ENCODE measurements at regions not wholly inside any gene's neighbourhood (a gene's known extent, or its start where the extent isn't known, plus 50 kb on each side); places are given as distances from the start of the nearest gene placed in this dataset.
"Not testable (repeated sequence)": the region's sequence is repeated elsewhere in the genome, so short reads cannot be mapped to it uniquely, and the experiment has no call there.

GRCh38 chr4:20122198-20122988 lies 129.3 kb upstream of the SLIT2 start:
- no peak for DNase-seq

- DNase-seq = no peak
Observed at GRCh38 chr4:20119141-20119540, 132.6 kb upstream of the SLIT2 start.

- no peak for DNase-seq
Observed at GRCh38 chr4:20109391-20109790, 142.3 kb upstream of the SLIT2 start.

GRCh38 chr4:20106921-20107320 lies 144.8 kb upstream of the SLIT2 start:
- no peak for DNase-seq

- no peak for DNase-seq
Observed at GRCh38 chr4:20101831-20102230, 149.9 kb upstream of the SLIT2 start.

GRCh38 chr4:20096911-20097310 lies 154.8 kb upstream of the SLIT2 start:
- DNase-seq = no peak

GRCh38 chr4:20095805-20096541 lies 155.7 kb upstream of the SLIT2 start:
- DNase-seq = no peak

- DNase-seq = no peak
Observed at GRCh38 chr4:20091781-20092180, 159.9 kb upstream of the SLIT2 start.

- no peak for DNase-seq
Observed at GRCh38 chr4:20087522-20087911, 164.2 kb upstream of the SLIT2 start.

- DNase-seq = no peak
Observed at GRCh38 chr4:20086799-20087521, 164.7 kb upstream of the SLIT2 start.

- no peak for DNase-seq
Observed at GRCh38 chr4:20086067-20086798, 165.5 kb upstream of the SLIT2 start.

GRCh38 chr4:20085653-20086052 lies 166.1 kb upstream of the SLIT2 start:
- DNase-seq = no peak

GRCh38 chr4:20085156-20085555 lies 166.5 kb upstream of the SLIT2 start:
- DNase-seq = no peak

GRCh38 chr4:20084488-20084887 lies 167.2 kb upstream of the SLIT2 start:
- no peak for DNase-seq

- no peak for DNase-seq
Observed at GRCh38 chr4:20078644-20079043, 173.1 kb upstream of the SLIT2 start.

GRCh38 chr4:20075248-20075871 lies 176.3 kb upstream of the SLIT2 start:
- DNase-seq = no peak

- no peak for DNase-seq
Observed at GRCh38 chr4:20074450-20074849, 177.3 kb upstream of the SLIT2 start.

GRCh38 chr4:20065952-20066351 lies 185.8 kb upstream of the SLIT2 start:
- DNase-seq = no peak

- not testable (repeated sequence) for DNase-seq
Observed at GRCh38 chr4:20062857-20063256, 188.8 kb upstream of the SLIT2 start.

- DNase-seq = no peak
Observed at GRCh38 chr4:20062054-20062453, 189.7 kb upstream of the SLIT2 start.

GRCh38 chr4:20050768-20051167 lies 200.9 kb upstream of the SLIT2 start:
- no peak for DNase-seq

- no peak for DNase-seq
Observed at GRCh38 chr4:20049889-20050288, 201.8 kb upstream of the SLIT2 start.
